ENCODE measurements at regions not wholly inside any gene's neighbourhood (a gene's known extent, or its start where the extent isn't known, plus 50 kb on each side); places are given as distances from the start of the nearest gene placed in this dataset.

DNA sequence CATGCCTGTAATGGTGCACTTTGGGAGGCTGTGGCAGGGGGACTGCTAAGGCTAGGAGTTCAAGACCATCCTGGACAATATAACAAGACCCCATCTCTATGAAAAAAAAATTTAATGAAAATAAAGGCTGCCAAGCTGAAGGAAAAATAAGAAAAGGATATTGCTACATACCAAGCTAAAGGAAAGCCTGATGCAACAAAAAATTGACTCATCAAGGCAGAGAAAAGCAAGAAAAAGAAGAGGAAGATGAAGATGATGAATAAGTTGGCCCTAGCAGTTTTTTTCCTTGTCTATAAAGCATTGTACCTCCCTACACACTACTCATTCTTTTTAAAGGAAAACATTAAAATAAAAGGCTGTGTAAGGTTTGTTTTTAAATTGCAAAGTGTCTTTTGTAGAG lies 441.9 kb upstream of the MDFIC2 start:
- H2AFZ ChIP-seq (ENCODE audit: low read depth, low read length): no peak overlapping the region
- H3K36me3 ChIP-seq (ENCODE audit: insufficient read depth, low read length): no peaks in the 10 kb centered on the region
- no peaks in the 10 kb centered on the region for H3K9me3 ChIP-seq (ENCODE audit: insufficient read depth, low read length, severe bottlenecking)
- no peak overlapping the region for H3K4me3 ChIP-seq (ENCODE audit: low read depth in 1 of 2, low read length in 2 of 2)
- no peak for TF ChIP-seq CTCF (IDR thresholded peaks at IDR 0.05; ENCODE audit: borderline replicate concordance, extremely low read depth, low read length, poor library complexity, severe bottlenecking)
- TF ChIP-seq EZH2 (IDR thresholded peaks at IDR 0.05; ENCODE audit: borderline replicate concordance, low read depth, low read length, severe bottlenecking): no peak
- H3K4me1 ChIP-seq (ENCODE audit: insufficient read depth, low read length): no peaks in the 10 kb centered on the region
- no peak overlapping the region for H3K4me2 ChIP-seq (ENCODE audit: insufficient read depth, low read length)
- no peaks in the 10 kb centered on the region for H3K79me2 ChIP-seq (ENCODE audit: insufficient read depth, low read length)
- no peak for DNase-seq
- H3K27ac ChIP-seq (ENCODE audit: low read length): no peak overlapping the region
- no peaks in the 10 kb centered on the region for H3K27me3 ChIP-seq (ENCODE audit: insufficient read depth, low read length, poor library complexity)
- H4K20me1 ChIP-seq (ENCODE audit: insufficient read depth, low read length): no peaks in the 10 kb centered on the region
- H3K9ac ChIP-seq (ENCODE audit: low read depth, low read length): no peak overlapping the region
- ATAC-seq (ENCODE audit: insufficient read depth, low read depth): no peak

DNA sequence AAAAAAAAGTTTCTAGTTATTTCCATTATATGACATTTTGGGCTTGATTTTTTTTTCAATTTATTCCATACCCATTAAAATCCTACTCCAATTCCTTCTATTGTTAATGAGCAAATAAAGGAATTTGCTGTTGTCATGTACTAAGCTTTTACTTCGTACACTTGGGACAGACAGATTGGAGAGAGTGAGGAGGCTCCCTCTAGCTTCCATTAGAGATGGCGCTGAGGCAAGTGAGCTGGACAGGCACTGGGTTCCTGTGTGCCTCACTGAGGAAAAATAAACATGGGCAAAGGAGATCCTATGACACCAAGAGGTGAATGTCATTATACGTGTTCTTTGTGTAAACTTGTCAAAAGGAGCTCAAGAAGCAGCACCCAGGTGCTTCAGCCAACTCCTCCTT lies 441.1 kb upstream of the MDFIC2 start:
- DNase-seq (no peak), ATAC-seq (ENCODE audit: insufficient read depth, low read depth) (no peak)
- TF ChIP-seq EZH2 (IDR thresholded peaks at IDR 0.05; ENCODE audit: borderline replicate concordance, low read depth, low read length, severe bottlenecking): no peak
- TF ChIP-seq CTCF (IDR thresholded peaks at IDR 0.05; ENCODE audit: borderline replicate concordance, extremely low read depth, low read length, poor library complexity, severe bottlenecking): no peak
- H2AFZ ChIP-seq (ENCODE audit: low read depth, low read length): no peak overlapping the region
- no peaks in the 10 kb centered on the region for H4K20me1 ChIP-seq (ENCODE audit: insufficient read depth, low read length)
- no peaks in the 10 kb centered on the region for H3K79me2 ChIP-seq (ENCODE audit: insufficient read depth, low read length)
- H3K36me3 ChIP-seq (ENCODE audit: insufficient read depth, low read length): no peaks in the 10 kb centered on the region
- H3K9ac ChIP-seq (ENCODE audit: low read depth, low read length): no peak overlapping the region
- H3K4me1 ChIP-seq (ENCODE audit: insufficient read depth, low read length): no peaks in the 10 kb centered on the region
- H3K9me3 ChIP-seq (ENCODE audit: insufficient read depth, low read length, severe bottlenecking): no peaks in the 10 kb centered on the region
- H3K4me2 ChIP-seq (ENCODE audit: insufficient read depth, low read length): no peak overlapping the region
- no peak overlapping the region for H3K4me3 ChIP-seq (ENCODE audit: low read depth in 1 of 2, low read length in 2 of 2)
- H3K27me3 ChIP-seq (ENCODE audit: insufficient read depth, low read length, poor library complexity): no peaks in the 10 kb centered on the region
- no peak overlapping the region for H3K27ac ChIP-seq (ENCODE audit: low read length)

DNA sequence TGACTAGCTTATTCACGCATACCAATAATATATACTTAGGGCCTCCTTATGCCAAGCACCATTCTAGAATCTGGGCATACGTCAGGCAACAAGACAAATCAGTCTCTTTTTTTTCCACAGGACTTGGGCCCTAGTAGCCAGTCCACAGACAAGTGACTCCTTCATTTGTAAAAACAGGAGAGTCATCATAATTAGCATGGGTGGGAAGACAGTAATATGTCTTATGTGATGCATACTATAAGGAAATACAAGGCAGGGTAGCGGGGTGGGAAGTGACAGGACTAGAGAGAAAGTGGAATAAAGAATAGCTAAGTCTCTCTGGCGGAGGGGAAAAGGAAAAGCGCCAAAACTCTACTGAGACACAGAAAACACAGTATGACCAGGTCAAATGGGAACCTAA lies 439.6 kb upstream of the MDFIC2 start:
- no peak for ATAC-seq (ENCODE audit: insufficient read depth, low read depth)
- no peaks in the 10 kb centered on the region for H4K20me1 ChIP-seq (ENCODE audit: insufficient read depth, low read length)
- no peak for DNase-seq
- no peak overlapping the region for H3K4me3 ChIP-seq (ENCODE audit: low read depth in 1 of 2, low read length in 2 of 2)
- no peaks in the 10 kb centered on the region for H3K4me1 ChIP-seq (ENCODE audit: insufficient read depth, low read length)
- no peaks in the 10 kb centered on the region for H3K9me3 ChIP-seq (ENCODE audit: insufficient read depth, low read length, severe bottlenecking)
- no peaks in the 10 kb centered on the region for H3K27me3 ChIP-seq (ENCODE audit: insufficient read depth, low read length, poor library complexity)
- H3K79me2 ChIP-seq (ENCODE audit: insufficient read depth, low read length): no peaks in the 10 kb centered on the region
- H3K9ac ChIP-seq (ENCODE audit: low read depth, low read length): no peak overlapping the region
- no peaks in the 10 kb centered on the region for H3K36me3 ChIP-seq (ENCODE audit: insufficient read depth, low read length)
- H3K4me2 ChIP-seq (ENCODE audit: insufficient read depth, low read length): no peak overlapping the region
- H3K27ac ChIP-seq (ENCODE audit: low read length): no peak overlapping the region
- TF ChIP-seq EZH2 (IDR thresholded peaks at IDR 0.05; ENCODE audit: borderline replicate concordance, low read depth, low read length, severe bottlenecking) (no peak), CTCF (IDR thresholded peaks at IDR 0.05; ENCODE audit: borderline replicate concordance, extremely low read depth, low read length, poor library complexity, severe bottlenecking) (no peak)
- no peak overlapping the region for H2AFZ ChIP-seq (ENCODE audit: low read depth, low read length)

DNA sequence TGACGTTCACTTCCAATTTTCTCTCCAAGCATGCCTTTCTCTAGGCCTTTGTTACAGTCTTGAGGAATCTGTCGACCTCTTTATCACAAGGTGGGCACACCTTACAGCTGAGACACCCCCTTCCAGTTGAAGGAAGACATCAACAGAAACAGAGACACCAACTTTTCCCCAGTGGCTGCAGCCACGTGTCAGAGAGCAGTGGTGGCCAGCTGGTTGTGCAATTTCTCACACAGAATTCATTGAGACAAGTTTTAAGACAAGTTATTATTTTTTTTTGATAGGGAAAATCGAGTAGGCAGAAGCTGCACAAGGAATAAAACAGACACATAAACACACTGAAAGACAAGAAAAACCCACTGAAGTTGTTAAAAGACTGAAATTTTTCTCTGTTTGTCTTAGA lies 436.7 kb upstream of the MDFIC2 start:
- DNase-seq: no peak
- Histone ChIP-seq H4K20me1 (ENCODE audit: insufficient read depth, low read length) (no peaks in the 10 kb centered on the region), H3K4me2 (ENCODE audit: insufficient read depth, low read length) (no peak overlapping the region), H3K79me2 (ENCODE audit: insufficient read depth, low read length) (no peaks in the 10 kb centered on the region), H3K27ac (ENCODE audit: low read length) (no peak overlapping the region), H3K9ac (ENCODE audit: low read depth, low read length) (no peak overlapping the region), H3K4me3 (ENCODE audit: low read depth in 1 of 2, low read length in 2 of 2) (no peak overlapping the region), H3K9me3 (ENCODE audit: insufficient read depth, low read length, severe bottlenecking) (no peaks in the 10 kb centered on the region), H3K27me3 (ENCODE audit: insufficient read depth, low read length, poor library complexity) (no peaks in the 10 kb centered on the region), H2AFZ (ENCODE audit: low read depth, low read length) (no peak overlapping the region), H3K36me3 (ENCODE audit: insufficient read depth, low read length) (no peaks in the 10 kb centered on the region), H3K4me1 (ENCODE audit: insufficient read depth, low read length) (no peaks in the 10 kb centered on the region)
- no peak for ATAC-seq (ENCODE audit: insufficient read depth, low read depth)
- TF ChIP-seq CTCF (IDR thresholded peaks at IDR 0.05; ENCODE audit: borderline replicate concordance, extremely low read depth, low read length, poor library complexity, severe bottlenecking): no peak
- no peak for TF ChIP-seq EZH2 (IDR thresholded peaks at IDR 0.05; ENCODE audit: borderline replicate concordance, low read depth, low read length, severe bottlenecking)
